GM18951 (cell line): ENCODE measurements at regions not wholly inside any gene's neighbourhood (a gene's known extent, or its start where the extent isn't known, plus 50 kb on each side); places are given as distances from the start of the nearest gene placed in this dataset.
"Not testable (repeated sequence)": the region's sequence is repeated elsewhere in the genome, so short reads cannot be mapped to it uniquely, and the experiment has no call there.

Experiments
- POLR2A ChIP-seq: IDR thresholded peaks from 4 replicates; pipeline ENCODE4 v1.6.1; 2011; ENCODE audit warnings: mild to moderate bottlenecking; ENCODE audit not compliant: insufficient read length, insufficient read depth; ENCODE audit errors: extremely low read depth
- in situ Hi-C: fragments of 300-500 bp; cut with MboI; formaldehyde crosslinking; loops from one replicate; pipeline ENCODE4 v1.12.0; 2022; ENCODE audit warnings: low sequenced_read_pairs, mixed read lengths, inconsistent platforms; ENCODE audit not compliant: unreplicated experiment

DNA sequence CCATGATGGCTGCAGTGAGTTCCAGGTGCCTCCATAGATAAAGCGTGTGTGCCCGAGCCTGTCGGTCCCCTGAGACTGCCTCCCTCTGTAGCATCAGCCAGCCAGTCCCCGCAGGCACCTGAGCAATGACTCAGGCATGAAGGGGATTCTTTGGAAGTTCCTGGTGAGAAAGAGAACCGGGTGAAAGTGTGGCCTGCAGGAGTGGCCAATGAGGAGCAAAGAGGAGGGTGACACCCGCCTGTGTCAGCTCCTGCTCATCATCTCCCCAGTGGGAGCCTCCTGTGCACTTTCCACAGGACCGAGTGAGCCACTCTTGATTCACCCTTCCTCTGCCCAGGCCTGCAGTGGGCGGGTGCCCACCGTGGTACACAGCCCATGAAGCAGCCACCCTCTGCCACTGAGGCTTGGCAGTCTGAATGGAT lies 71.2 kb upstream of the PTPN1 start:
- in situ Hi-C loops: no loop called here
- TF ChIP-seq POLR2A: no peak

- TF ChIP-seq POLR2A: no peak
- in situ Hi-C loops: no loop called here
These were observed 70.4 kb upstream of the PTPN1 start for GRCh38 chr20:50439539-50440453.

DNA sequence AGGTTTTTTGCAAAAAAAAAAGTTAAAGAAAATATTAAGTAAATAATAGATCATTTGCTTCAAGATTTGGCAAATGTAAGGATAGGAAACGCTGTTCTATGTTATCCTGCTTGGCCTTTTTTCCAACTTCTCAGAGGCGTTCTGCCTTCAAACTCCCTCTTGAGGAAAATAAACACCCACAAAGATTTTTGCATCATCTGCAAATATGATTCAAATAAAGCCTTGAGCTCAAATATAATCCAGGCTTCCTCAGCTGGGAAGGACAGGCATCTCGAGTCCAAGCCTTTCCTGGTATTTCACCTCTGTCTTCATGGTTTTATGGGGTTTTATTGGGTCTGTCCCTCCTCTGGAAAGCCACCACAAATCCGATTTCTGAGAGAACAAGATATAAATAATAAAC lies 67.7 kb upstream of the PTPN1 start:
- no peak for TF ChIP-seq POLR2A
- in situ Hi-C loops: no loop called here

DNA sequence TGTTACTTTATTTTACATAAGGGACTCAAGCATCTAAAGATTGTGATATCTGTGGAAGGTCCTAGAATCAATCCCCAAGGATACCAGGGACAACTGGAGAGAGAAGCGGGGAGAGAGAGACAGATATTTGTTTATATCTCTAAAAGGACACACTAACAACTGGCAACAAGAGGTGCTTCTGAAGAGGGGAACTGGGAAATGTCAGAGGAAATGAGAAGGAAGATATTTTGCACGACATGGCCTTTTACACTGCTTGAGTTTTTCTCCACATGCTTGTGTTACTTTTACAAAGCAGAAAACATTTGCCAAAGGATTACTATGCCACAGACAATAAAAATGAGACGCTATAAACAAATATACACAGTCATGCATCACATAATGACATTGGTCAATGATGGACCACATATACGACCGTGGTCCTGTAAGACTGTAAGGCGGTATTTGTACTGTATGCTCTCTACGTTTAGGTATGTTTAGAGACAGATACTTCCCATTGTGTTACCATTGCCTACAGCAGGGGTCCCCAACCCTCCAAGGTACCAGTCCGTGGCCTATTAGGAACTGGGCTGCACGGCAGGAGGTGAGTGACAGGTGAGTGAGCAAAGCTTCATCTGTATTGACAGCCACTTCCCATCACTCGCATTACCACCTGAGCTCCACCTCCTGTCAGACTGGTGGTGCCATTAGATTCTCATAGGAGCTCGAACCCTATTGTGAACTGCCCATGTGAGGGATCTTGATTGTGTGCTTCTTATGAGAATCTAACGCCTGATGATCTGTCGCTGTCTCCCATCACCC lies 64.6 kb upstream of the PTPN1 start:
- in situ Hi-C loops: no loop called here
- no peak for TF ChIP-seq POLR2A

DNA sequence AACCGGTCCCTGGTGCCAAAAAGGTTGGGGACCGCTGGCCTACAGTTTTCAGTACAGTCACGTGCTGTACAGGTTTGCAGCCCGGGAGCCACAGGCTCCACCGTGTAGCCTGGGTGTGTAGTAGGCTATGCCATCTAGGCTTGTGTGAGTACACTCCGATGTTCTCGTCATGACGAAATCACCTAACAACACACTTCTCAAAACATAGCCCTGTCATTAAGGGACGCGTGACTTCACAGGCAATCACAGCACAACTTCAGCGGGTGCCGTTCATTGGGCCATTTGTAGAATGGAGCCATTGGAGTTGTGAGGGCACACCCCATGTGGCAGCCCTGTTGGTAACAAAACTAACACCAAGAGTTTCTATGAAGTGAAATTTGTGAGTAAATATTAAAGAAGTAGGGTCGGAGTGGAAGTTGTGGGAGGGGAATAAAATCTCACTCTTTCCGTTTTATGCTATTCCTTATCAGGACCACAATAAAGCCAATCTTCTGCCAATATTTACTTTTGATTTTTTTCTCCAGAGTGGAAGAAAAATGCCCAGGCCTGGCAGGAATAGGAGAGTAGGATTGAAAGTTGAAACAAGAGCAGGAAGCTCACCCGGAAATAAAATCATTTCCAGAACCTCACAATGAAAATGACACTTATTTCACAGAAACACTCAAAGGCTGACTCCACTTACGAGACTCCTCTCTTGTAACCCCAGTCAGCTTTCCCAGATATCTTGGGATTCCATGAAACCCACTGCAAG lies 63.7 kb upstream of the PTPN1 start:
- in situ Hi-C loops: no loop called here
- TF ChIP-seq POLR2A: no peak

DNA sequence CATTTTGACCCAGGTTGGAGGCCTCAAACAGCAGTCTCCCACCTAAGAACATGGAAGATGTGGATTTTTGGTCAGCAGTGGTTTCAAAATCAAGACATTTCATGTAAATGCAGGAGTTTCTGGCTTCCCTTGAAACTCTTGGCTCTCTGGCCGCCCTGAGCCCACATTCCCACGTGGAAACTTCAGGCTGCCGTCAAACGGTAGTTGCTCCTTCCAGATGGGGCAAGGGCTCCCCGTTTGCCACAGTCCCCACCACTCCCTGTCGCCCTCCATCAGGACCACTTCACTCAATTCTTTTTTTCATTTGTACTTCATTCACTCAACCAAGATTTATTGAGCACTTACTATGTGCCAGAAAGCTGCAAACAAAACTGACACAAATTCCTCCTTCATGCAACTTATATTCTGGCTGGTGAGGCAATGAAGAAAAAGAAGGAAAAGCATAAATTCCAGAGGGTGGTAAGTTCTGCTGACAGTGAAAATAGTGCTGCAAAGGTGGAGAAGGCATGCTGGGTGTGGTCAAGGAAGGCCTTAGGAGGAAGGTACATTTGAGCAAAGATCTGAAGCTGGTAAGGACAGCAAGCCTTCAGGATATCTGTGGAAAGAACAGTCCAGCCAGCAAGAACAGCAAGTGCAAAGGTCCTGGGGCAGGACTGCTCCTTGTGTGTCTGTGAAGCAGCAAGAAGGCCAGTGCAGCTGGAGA lies 62.9 kb upstream of the PTPN1 start:
- in situ Hi-C loops: no loop called here
- no peak for TF ChIP-seq POLR2A

GRCh38 chr20:50447817-50448216 lies 62.4 kb upstream of the PTPN1 start:
- TF ChIP-seq POLR2A: no peak
- in situ Hi-C loops: no loop called here

GRCh38 chr20:50448625-50449403 lies 61.4 kb upstream of the PTPN1 start:
- in situ Hi-C loops: not testable (repeated sequence)

- in situ Hi-C loops: loop anchor here (25.0 kb wide), 1 partner anchor 463 kb away; the partner anchor contains the start of gene SNAI1
- no peak for TF ChIP-seq POLR2A
These were observed 60.3 kb upstream of the PTPN1 start for GRCh38 chr20:50449738-50450492.

DNA sequence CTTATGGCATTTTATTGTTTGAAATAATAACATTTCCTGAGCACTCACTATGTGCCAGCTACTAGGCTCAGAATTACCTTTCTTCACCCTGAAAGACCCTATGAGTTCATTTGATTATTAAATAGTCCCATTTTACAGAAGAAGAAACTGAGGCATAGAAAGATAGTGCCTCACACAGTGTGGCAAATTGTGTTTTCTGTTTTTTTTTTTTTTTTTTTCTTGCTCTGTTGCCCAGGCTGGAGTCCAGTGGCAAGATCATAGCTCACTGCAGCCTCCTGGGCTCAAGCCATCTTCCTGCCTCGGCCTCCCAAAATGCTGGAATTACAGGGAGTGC lies 59.7 kb upstream of the PTPN1 start:
- in situ Hi-C loops: loop anchor here (25.0 kb wide), 1 partner anchor 463 kb away; the partner anchor contains the start of gene SNAI1
- TF ChIP-seq POLR2A: no peak
